ENCODE measurements at regions not wholly inside any gene's neighbourhood (a gene's known extent, or its start where the extent isn't known, plus 50 kb on each side); places are given as distances from the start of the nearest gene placed in this dataset.

GRCh38 chr2:176471949-176472348 lies 202.7 kb downstream of the MTX2 start:
- peak; percentile 74 for DNase-seq

- peak; percentile 97 for DNase-seq
These were observed 203.9 kb downstream of the MTX2 start for GRCh38 chr2:176473177-176473576.

GRCh38 chr2:176473851-176474250 lies 204.6 kb downstream of the MTX2 start:
- no peak for DNase-seq

- DNase-seq, result no peak
These were observed 208.1 kb downstream of the MTX2 start for GRCh38 chr2:176477336-176477735.

- no peak for DNase-seq
These were observed 210.7 kb downstream of the MTX2 start for GRCh38 chr2:176479961-176480360.

- DNase-seq, result no peak
These were observed 212.9 kb downstream of the MTX2 start for GRCh38 chr2:176482107-176482506.

- DNase-seq, result no peak
These were observed 214.2 kb downstream of the MTX2 start for GRCh38 chr2:176483476-176483875.

- DNase-seq, result no peak
These were observed 214.8 kb downstream of the MTX2 start for GRCh38 chr2:176483901-176484568.

- peak; percentile 36 for DNase-seq
These were observed 215.6 kb downstream of the MTX2 start for GRCh38 chr2:176484838-176485237.

- no peak for DNase-seq
These were observed 219.2 kb downstream of the MTX2 start for GRCh38 chr2:176488431-176488830.

- no peak for DNase-seq
These were observed 221.0 kb downstream of the MTX2 start for GRCh38 chr2:176490061-176490861.

GRCh38 chr2:176491172-176491904 lies 222.1 kb downstream of the MTX2 start:
- no peak for DNase-seq

GRCh38 chr2:176492583-176492982 lies 223.3 kb downstream of the MTX2 start:
- no peak for DNase-seq

- DNase-seq, result peak; percentile 53
These were observed 224.1 kb downstream of the MTX2 start for GRCh38 chr2:176493226-176493825.

GRCh38 chr2:176493909-176494308 lies 224.7 kb downstream of the MTX2 start:
- peak; percentile 53 for DNase-seq

GRCh38 chr2:176494949-176495353 lies 225.7 kb downstream of the MTX2 start:
- peak; percentile 90 for DNase-seq

GRCh38 chr2:176495826-176496225 lies 226.6 kb downstream of the MTX2 start:
- DNase-seq, result no peak

GRCh38 chr2:176496761-176497160 lies 227.5 kb downstream of the MTX2 start:
- peak; percentile 41 for DNase-seq

GRCh38 chr2:176500901-176501300 lies 231.7 kb downstream of the MTX2 start:
- DNase-seq, result peak; percentile 89

- peak; percentile 100 for DNase-seq
These were observed 232.4 kb downstream of the MTX2 start for GRCh38 chr2:176501617-176502016.

GRCh38 chr2:176502619-176503018 lies 233.4 kb downstream of the MTX2 start:
- DNase-seq, result peak; percentile 71

- DNase-seq, result peak; percentile 53
These were observed 234.5 kb downstream of the MTX2 start for GRCh38 chr2:176503776-176504175.

GRCh38 chr2:176504440-176504839 lies 235.2 kb downstream of the MTX2 start:
- DNase-seq, result no peak

All from DMS79 treated with DMSO at 0.1 percent for 48 hours (cell line).